ENCODE measurements at regions not wholly inside any gene's neighbourhood (a gene's known extent, or its start where the extent isn't known, plus 50 kb on each side); places are given as distances from the start of the nearest gene placed in this dataset.

DNA sequence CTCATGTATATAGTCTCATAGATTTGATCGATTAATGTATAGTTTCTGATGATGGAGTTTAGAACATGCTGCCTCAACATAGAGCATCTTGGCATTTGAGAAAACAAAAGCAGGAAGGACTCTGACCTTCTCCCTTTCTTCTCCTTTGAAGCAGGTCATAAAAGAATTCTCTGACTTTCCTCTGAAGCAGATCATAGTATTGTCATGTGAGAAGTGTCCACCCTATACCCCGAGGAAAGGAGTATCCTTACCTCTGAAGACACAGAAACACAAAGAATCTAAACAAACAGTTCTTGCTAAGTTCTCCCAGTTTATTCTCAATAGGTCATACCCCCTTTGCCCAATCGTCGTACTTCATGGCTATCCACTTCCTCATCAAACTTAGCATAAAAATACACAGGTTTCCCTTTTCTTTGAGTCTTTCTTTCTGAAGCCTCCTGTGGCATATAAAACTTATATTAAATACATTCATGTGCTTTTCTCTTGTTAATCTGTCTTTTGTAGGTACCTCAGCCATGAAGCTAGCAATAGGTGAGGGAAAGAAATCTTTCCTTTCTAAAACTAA lies 194.9 kb downstream of the REEP3 start:
- peak overlapping the region; percentile 29 for H2AFZ ChIP-seq (ENCODE audit: insufficient read depth, low read depth, low read length, poor library complexity, severe bottlenecking)
- H3K9me3 Mint-ChIP-seq (ENCODE audit: insufficient read depth): no peaks in the 10 kb centered on the region
- no peaks in the 10 kb centered on the region for H3K36me3 ChIP-seq (replicated peaks in 1 of 2; ENCODE audit: control extremely low read depth in 1 of 2, control insufficient read depth in 1 of 2, extremely low read depth in 1 of 2, insufficient read depth in 2 of 2, low read length in 1 of 2)
- H3K9ac ChIP-seq (ENCODE audit: low read length): no peak overlapping the region
- no peak overlapping the region for H3K27ac Mint-ChIP-seq
- intact Hi-C loops (cut with micrococcal nuclease): loop anchor here (10.0 kb wide), 1 partner anchor 251 kb away; the partner anchor contains the start of gene JMJD1C
- ChIA-PET CTCF (interaction anchor here (0.7 to 15.8 kb wide), 10 partner anchors 12 to 1224 kb away, joined by 3 to 453 read pairs (median 4); no protein-coding TSS in a partner anchor), POLR2A (no interaction called here)
- H3K27ac ChIP-seq (ENCODE audit: low read length in 2 of 2): no peak overlapping the region
- H3K79me2 ChIP-seq (ENCODE audit: control insufficient read depth, insufficient read depth, low read length): no peaks in the 10 kb centered on the region
- H3K4me1 ChIP-seq (ENCODE audit: control insufficient read depth in 2 of 2, insufficient read depth in 2 of 2, low read length in 2 of 2): peaks cover 3 to 11% of the 10 kb centered on the region in 2 donors
- ATAC-seq (ENCODE audit: low read depth) (no peak), DNase-seq (no peak)
- H3K27me3 Mint-ChIP-seq: no peaks in the 10 kb centered on the region
- no peaks in the 10 kb centered on the region for H3K9me3 ChIP-seq (ENCODE audit: control extremely low read depth in 1 of 3, control insufficient read depth in 2 of 3, insufficient read depth in 1 of 3, low read length in 2 of 3)
- H3K4me1 Mint-ChIP-seq: peaks cover 19% of the 10 kb centered on the region
- H3K27me3 ChIP-seq (replicated peaks in 1 of 4; ENCODE audit: control extremely low read depth in 1 of 4, control insufficient read depth in 3 of 4, insufficient read depth in 4 of 4, low read length in 3 of 4): no peaks in the 10 kb centered on the region
- no peak overlapping the region for H3K4me3 ChIP-seq (ENCODE audit: control extremely low read depth in 1 of 5, extremely low read depth in 1 of 5, insufficient read depth in 1 of 5, low read depth in 2 of 5, low read length in 4 of 5)
- no peak overlapping the region for H3K4me3 Mint-ChIP-seq
- H3K4me2 ChIP-seq (replicated peaks; ENCODE audit: low read depth, low read length, poor library complexity, severe bottlenecking): no peak overlapping the region
- H4K20me1 ChIP-seq (ENCODE audit: control insufficient read depth, insufficient read depth, low read length, poor library complexity, severe bottlenecking): no peaks in the 10 kb centered on the region
- no CpG with 5 or more reads among the region's 4 CpGs for WGBS (ENCODE audit: insufficient coverage)
- TF ChIP-seq EZH2 (IDR thresholded peaks at IDR 0.05; ENCODE audit: borderline replicate concordance, insufficient read depth, low read depth, low read length, poor library complexity, severe bottlenecking): no peak
- TF ChIP-seq, protein P1, sequence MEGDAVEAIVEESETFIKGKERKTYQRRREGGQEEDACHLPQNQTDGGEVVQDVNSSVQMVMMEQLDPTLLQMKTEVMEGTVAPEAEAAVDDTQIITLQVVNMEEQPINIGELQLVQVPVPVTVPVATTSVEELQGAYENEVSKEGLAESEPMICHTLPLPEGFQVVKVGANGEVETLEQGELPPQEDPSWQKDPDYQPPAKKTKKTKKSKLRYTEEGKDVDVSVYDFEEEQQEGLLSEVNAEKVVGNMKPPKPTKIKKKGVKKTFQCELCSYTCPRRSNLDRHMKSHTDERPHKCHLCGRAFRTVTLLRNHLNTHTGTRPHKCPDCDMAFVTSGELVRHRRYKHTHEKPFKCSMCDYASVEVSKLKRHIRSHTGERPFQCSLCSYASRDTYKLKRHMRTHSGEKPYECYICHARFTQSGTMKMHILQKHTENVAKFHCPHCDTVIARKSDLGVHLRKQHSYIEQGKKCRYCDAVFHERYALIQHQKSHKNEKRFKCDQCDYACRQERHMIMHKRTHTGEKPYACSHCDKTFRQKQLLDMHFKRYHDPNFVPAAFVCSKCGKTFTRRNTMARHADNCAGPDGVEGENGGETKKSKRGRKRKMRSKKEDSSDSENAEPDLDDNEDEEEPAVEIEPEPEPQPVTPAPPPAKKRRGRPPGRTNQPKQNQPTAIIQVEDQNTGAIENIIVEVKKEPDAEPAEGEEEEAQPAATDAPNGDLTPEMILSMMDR (IDR thresholded peaks at IDR 0.05): no peak

DNA sequence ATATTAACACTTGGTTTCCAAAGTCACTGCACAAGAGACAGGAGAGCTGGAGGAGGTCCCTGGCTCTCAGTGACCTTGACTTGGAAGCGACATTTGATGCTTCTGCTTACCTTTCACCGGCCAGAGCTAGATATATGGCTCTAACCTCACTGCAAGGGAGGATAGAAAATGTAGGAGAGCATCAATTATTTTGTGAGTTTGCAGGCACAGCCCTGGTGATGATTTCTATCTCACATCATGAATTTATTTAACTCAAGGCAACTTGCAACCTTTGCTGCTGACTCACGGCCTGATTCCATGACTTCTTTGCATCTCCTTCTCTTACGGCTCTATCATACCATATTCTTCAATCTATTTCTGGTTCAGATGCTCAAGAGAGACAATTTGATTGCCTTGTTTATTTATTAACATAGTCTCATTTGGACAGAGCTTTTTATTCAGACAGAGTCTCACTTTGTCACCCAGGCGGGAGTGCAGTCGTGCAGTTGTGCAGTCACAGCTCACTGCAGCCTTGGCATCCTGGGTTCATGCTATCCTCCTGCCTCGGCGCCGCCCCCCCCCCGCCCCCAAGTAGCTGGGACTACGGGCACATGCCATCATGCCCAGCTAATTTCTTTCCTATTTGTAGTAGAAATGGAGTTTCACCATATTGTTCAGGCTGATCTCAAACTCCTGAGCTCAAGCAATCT lies 196.0 kb downstream of the REEP3 start:
- Histone ChIP-seq H3K9ac (ENCODE audit: low read length) (no peak overlapping the region), H3K27me3 (replicated peaks in 1 of 4; ENCODE audit: control extremely low read depth in 1 of 4, control insufficient read depth in 3 of 4, insufficient read depth in 4 of 4, low read length in 3 of 4) (peaks cover 0 to 2% (median 0%) of the 10 kb centered on the region in 4 experiments), H4K20me1 (ENCODE audit: control insufficient read depth, insufficient read depth, low read length, poor library complexity, severe bottlenecking) (no peaks in the 10 kb centered on the region), H2AFZ (ENCODE audit: insufficient read depth, low read depth, low read length, poor library complexity, severe bottlenecking) (no peak overlapping the region), H3K9me3 (ENCODE audit: control extremely low read depth in 1 of 3, control insufficient read depth in 2 of 3, insufficient read depth in 1 of 3, low read length in 2 of 3) (no peaks in the 10 kb centered on the region), H3K4me1 (ENCODE audit: control insufficient read depth in 2 of 2, insufficient read depth in 2 of 2, low read length in 2 of 2) (peaks cover 2% of the 10 kb centered on the region in 2 donors), H3K79me2 (ENCODE audit: control insufficient read depth, insufficient read depth, low read length) (no peaks in the 10 kb centered on the region), H3K4me2 (replicated peaks; ENCODE audit: low read depth, low read length, poor library complexity, severe bottlenecking) (no peak overlapping the region), H3K36me3 (replicated peaks in 1 of 2; ENCODE audit: control extremely low read depth in 1 of 2, control insufficient read depth in 1 of 2, extremely low read depth in 1 of 2, insufficient read depth in 2 of 2, low read length in 1 of 2) (no peaks in the 10 kb centered on the region), H3K4me3 (ENCODE audit: control extremely low read depth in 1 of 5, extremely low read depth in 1 of 5, insufficient read depth in 1 of 5, low read depth in 2 of 5, low read length in 4 of 5) (no peak overlapping the region), H3K27ac (ENCODE audit: low read length in 2 of 2) (no peak overlapping the region)
- Mint-ChIP-seq H3K9me3 (ENCODE audit: insufficient read depth) (no peaks in the 10 kb centered on the region), H3K27ac (no peak overlapping the region), H3K4me1 (peaks cover 10% of the 10 kb centered on the region), H3K27me3 (peaks cover under 1% of the 10 kb centered on the region), H3K4me3 (no peak overlapping the region)
- DNase-seq (no peak), ATAC-seq (ENCODE audit: low read depth) (no peak)
- ChIA-PET POLR2A (interaction anchor here (0.7 kb wide), 1 partner anchor 196 kb away, joined by 6 read pairs; no protein-coding TSS in a partner anchor), CTCF (interaction anchor here (0.6 to 15.8 kb wide), 15 partner anchors 10 to 1280 kb away, joined by 3 to 453 read pairs (median 4); no protein-coding TSS in a partner anchor)
- TF ChIP-seq EZH2 (IDR thresholded peaks at IDR 0.05; ENCODE audit: borderline replicate concordance, insufficient read depth, low read depth, low read length, poor library complexity, severe bottlenecking): no peak
- TF ChIP-seq, protein P1 (IDR thresholded peaks at IDR 0.05): no peak
- WGBS (ENCODE audit: insufficient coverage): 100% methylated on average over 4 of the region's 11 CpGs
- intact Hi-C loops (cut with micrococcal nuclease): loop anchor here (10.0 kb wide), 1 partner anchor 252 kb away; the partner anchor contains the start of gene JMJD1C

All from B cell (primary cell).